NCI-H2029 (cell line): ENCODE measurements at regions not wholly inside any gene's neighbourhood (a gene's known extent, or its start where the extent isn't known, plus 50 kb on each side); places are given as distances from the start of the nearest gene placed in this dataset.

Experiments used
- DNase-seq: peaks from one replicate; lab custom pipeline; 2025; lab: John Stamatoyannopoulos, UW

- no peak for DNase-seq
Observed at GRCh38 chr15:66945842-66946241, 119.6 kb upstream of the SMAD3 start.

- no peak for DNase-seq
Observed at GRCh38 chr15:66946578-66947164, 118.7 kb upstream of the SMAD3 start.

GRCh38 chr15:66947471-66947870 is 117.9 kb upstream of the SMAD3 start:
- DNase-seq = no peak

GRCh38 chr15:66948294-66948693 is 117.1 kb upstream of the SMAD3 start:
- no peak for DNase-seq

- DNase-seq = no peak
Observed at GRCh38 chr15:66950114-66950513, 115.3 kb upstream of the SMAD3 start.

GRCh38 chr15:66951531-66952320 is 113.7 kb upstream of the SMAD3 start:
- no peak for DNase-seq

GRCh38 chr15:66952756-66953522 is 112.5 kb upstream of the SMAD3 start:
- no peak for DNase-seq

GRCh38 chr15:66953523-66954229 is 111.7 kb upstream of the SMAD3 start:
- DNase-seq = no peak

GRCh38 chr15:66954601-66955000 is 110.8 kb upstream of the SMAD3 start:
- no peak for DNase-seq

GRCh38 chr15:66955001-66955516 is 110.3 kb upstream of the SMAD3 start:
- DNase-seq = no peak

GRCh38 chr15:66955871-66956585 is 109.4 kb upstream of the SMAD3 start:
- no peak for DNase-seq

- no peak for DNase-seq
Observed at GRCh38 chr15:66956672-66957430, 108.6 kb upstream of the SMAD3 start.

- DNase-seq = no peak
Observed at GRCh38 chr15:66957431-66957720, 108.0 kb upstream of the SMAD3 start.

GRCh38 chr15:66959066-66959465 is 106.3 kb upstream of the SMAD3 start:
- DNase-seq = no peak

GRCh38 chr15:66959875-66960274 is 105.5 kb upstream of the SMAD3 start:
- no peak for DNase-seq

GRCh38 chr15:66960519-66960918 is 104.9 kb upstream of the SMAD3 start:
- DNase-seq = no peak

- DNase-seq = no peak
Observed at GRCh38 chr15:66961407-66961884, 104.0 kb upstream of the SMAD3 start.

- no peak for DNase-seq
Observed at GRCh38 chr15:66961901-66962300, 103.5 kb upstream of the SMAD3 start.

- no peak for DNase-seq
Observed at GRCh38 chr15:66962522-66962921, 102.9 kb upstream of the SMAD3 start.

- DNase-seq = no peak
Observed at GRCh38 chr15:66963084-66963483, 102.3 kb upstream of the SMAD3 start.

GRCh38 chr15:66963710-66964109 is 101.7 kb upstream of the SMAD3 start:
- no peak for DNase-seq
